HG02938 (cell line): ENCODE measurements at regions not wholly inside any gene's neighbourhood (a gene's known extent, or its start where the extent isn't known, plus 50 kb on each side); places are given as distances from the start of the nearest gene placed in this dataset.
"Not testable (repeated sequence)": the region's sequence is repeated elsewhere in the genome, so short reads cannot be mapped to it uniquely, and the experiment has no call there.

Experiments used
- ATAC-seq: cut with Tn5 transposase; IDR thresholded peaks from one replicate; pipeline ENCODE4 v1.9.1; 2021; ENCODE audit warnings: mild to moderate bottlenecking, moderate library complexity; ENCODE audit not compliant: unreplicated experiment

DNA sequence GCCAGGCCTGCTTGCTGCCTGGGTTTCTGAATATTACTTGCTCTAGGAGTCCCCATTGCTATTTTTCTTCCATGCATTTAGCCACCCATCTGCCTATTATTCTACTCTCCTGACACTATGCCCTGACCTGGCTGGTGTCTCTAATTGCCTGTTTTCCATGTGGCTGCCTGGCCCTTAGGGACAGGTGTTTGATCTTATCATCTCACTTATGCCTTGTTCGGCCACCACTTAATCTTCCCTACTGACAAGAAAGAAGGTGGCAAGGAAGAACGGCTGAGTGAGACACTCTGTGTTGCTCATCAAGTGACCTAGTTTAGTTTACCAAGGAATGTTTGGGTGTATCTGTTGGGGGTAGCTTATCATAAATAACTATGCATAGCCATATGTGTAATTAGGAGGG is 50.4 kb upstream of the RAPH1 start:
- no peak for ATAC-seq

DNA sequence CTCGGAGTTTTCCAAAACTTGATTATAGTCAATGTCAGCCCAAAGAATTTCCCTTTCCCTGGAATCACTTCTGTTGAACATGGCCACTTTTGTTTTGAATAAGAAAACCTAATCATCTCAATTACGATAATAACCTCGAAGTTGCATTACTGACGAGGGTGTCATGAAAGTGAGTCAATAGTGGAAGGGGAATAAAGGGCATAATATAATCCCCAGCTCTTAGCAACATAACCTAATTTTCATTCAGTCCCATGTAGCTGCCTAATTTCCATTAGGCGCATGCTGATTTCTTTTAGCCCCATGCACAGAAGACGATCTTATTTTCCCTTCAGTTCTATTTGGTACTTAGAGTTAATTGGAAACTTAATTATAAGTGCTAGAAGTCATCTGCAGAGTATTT is 51.1 kb upstream of the RAPH1 start:
- no peak for ATAC-seq

- no peak for ATAC-seq
These were observed 51.6 kb upstream of the RAPH1 start for GRCh38 chr2:203586696-203587095.

- ATAC-seq = no peak
These were observed 55.4 kb upstream of the RAPH1 start for GRCh38 chr2:203590496-203590895.

DNA sequence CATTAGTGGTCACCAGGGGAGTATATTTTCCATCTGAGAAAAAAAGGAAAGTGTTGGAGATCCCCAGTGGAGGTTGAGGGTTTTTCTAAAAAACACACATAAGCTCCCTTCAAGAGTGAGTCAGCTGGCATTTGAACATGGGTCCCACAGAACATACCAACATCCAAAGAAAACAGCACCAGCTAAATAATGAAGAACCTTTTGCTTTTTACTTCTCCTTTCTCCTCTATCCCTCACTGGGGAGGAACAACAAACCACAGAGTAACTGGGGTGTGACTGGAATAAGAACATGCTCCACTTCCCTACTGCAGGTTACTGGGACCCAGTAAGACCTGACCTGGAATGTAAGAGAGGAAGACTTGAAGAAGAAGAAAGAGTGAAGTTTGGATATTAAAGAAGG is 56.5 kb upstream of the RAPH1 start:
- ATAC-seq = no peak

DNA sequence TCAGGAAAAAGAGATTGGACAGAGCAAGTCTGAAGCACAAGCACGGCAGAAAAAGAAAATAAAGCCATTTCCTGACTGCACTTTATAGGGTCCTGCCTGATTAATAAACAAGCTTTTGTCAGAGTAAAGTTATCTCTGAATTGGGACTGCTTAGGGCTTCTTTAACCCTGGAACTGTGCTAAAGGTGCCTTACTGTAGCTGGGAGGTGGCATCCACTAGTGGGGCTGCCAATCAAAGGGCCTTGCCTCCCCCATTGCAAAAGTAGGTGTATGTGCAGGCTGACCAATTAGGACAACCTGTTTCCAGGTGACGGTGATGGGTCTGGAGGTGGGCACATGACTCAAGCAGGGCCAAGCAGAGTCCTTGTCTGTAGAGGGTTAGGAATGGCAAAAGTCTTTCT is 57.4 kb upstream of the RAPH1 start:
- no peak for ATAC-seq

DNA sequence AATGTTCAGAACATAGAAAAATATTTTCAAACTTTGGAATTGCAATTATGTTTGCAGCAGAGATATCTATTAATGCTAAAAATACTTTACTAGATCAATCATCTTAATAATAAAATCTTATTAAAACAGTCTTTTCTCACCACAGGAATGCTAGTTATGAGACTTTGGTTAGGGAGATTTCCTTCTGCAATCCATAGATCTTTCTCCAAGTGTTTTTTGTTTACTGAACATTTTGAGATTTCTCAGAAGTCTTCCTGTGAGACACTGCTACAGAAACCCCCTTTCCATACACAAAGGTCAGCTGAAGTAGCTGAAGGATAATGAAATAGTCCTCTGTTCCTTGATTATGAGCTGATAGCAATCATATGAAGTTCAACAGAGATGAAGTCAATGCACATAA is 59.4 kb upstream of the RAPH1 start:
- no peak for ATAC-seq

DNA sequence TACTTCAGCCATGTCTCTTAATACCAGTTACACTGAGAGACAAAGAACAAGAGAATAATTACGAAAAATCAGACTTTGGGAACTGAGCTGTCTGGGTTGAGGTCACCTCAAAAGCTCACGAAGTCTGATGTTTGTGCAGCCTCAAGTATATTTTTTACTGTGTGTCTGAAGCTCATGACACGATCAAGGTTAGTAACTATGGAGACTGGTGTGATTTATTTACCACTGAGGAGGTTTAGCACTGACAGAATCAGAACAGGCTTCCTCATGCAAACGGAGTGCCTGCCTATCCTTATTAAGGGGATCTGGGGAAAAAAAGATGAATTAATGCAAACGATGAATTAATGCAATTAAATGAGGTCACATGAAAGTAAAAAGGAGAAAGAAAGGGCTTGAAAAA is 61.1 kb upstream of the RAPH1 start:
- no peak for ATAC-seq

GRCh38 chr2:203599509-203599908 is 64.4 kb upstream of the RAPH1 start:
- ATAC-seq = peak; percentile 44

GRCh38 chr2:203600286-203600685 is 65.2 kb upstream of the RAPH1 start:
- ATAC-seq = no peak

DNA sequence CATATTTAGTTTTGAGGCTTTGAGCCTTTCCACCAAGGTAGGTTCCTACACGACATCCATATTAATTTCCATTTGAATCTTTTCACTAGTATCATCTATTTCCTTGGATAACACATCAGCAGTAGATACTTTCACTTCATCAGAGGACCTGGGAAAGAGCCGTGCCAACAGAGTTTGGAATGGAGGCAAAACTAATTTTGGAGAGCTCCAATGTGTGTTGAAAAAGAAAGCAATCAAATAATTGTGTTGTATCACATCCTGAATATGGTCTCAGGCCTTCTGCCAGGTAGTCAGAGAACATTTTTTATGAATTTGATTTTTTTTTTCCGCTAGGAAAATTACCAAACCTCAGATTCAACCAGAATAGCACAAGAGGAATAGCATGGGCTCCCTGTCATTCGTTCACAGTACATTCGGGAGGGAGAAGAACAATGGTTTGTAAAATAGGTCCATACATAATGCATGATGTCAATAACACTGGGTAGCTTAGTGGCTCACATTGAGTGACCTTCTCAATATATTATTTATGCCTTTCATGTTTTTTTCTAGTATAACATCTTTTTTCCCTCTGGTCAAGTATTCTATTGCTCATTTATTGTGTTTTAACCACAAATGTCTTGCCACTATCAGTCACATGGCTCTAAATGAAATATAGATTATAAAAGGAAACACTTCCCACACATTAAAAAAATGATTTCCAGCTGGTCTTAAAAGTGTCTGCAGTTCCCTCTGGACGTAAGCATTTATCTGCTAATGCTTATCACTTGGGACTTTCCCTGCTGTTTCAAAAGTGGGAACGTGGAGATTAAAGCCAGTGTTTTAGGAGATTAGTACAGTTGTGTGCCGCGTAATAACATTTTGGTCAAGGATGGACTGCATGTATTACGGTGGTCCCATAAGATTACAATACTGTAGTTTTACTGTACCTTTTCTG is 68.6 kb upstream of the RAPH1 start:
- ATAC-seq = no peak

DNA sequence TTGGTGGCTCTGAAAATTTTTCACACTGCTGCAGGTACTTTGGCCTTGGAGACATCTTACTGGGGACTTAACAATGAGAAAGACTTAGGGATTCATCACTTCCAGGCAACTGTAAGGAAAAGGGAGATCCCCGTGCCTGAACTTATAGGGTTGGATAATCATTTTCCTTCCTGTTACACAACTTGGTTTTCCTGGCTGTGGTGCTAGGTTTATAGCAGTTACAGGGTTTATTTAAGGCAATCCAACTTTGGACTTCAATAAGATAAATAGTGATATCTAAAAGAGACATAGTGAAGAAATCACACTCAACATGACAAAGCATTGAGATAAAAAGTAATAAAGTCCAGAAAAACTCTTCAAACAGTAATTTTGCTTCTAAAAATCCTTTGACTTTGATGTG is 70.2 kb upstream of the RAPH1 start:
- ATAC-seq = no peak

- no peak for ATAC-seq
These were observed 71.0 kb upstream of the RAPH1 start for GRCh38 chr2:203606051-203606450.

- ATAC-seq = no peak
These were observed 75.5 kb upstream of the RAPH1 start for GRCh38 chr2:203610558-203610957.

DNA sequence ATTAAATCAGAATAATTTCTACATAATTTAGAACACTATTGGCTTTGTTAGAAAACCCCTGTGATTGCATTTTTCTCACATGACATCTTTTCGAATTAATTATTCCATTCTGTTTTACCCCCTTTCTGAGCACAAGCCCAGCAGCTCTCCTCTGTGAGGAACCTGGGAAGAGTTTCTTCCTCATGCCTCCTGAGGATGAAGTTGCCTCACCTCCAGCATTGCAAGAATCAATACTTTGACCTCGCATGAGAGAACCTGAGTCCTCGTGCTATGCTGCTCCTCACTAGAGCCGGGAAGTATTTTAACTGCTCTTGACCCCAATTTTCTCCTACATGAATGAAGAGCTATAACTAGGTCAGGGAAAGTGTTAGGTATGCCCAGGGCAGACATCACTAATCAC is 77.1 kb upstream of the RAPH1 start:
- no peak for ATAC-seq

DNA sequence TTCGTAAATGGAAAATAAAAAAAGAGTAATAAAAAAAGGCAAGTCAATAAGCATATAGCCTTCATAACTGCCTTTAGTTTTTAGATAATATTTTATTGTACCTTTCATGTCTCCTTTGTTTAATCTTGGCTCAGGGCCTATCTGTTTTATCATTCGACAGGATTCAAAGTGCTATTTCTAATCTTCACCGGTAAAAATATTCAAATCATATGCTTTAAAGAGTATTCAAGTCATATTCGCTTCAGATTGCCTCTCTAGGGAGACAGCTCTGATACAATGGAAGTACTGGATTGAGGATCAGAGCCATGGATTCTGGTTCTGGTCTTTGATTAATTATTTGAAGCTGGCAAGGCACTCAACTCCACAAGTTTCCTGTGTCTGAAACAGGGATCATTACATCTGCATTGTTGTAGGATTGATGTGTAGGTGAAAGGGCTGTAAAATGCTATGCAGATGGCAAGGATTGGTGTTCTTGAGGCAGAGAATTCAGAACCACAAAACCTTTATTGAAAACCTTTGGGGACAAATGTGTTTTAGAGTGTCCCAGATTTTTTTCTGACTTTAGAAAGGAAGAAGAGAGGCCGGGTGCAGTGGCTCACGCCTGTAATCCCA is 84.3 kb upstream of the RAPH1 start:
- ATAC-seq = no peak

GRCh38 chr2:203621981-203622515 is 84.4 kb upstream of the CD28 start:
- no peak for ATAC-seq

DNA sequence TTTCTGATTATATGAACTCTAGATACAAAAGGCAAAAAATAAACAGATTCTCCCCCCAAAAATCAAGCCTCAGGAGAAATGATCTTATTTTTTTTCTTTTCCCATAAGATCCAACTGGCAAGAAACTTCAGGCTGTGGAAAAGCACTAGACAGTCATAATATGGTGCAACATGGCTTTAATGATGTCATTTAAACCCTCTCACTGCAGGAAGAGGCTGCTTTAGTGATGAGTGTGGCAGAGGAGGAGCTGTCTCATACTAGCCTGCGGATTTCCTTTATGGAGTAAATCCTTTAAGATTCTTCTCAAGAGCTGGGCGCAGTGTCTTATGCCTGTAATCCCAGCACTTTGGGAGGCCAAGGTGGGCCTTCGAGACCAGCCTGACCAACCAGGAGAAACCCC is 83.3 kb upstream of the CD28 start:
- no peak for ATAC-seq

GRCh38 chr2:203623661-203624060 is 82.8 kb upstream of the CD28 start:
- no peak for ATAC-seq

GRCh38 chr2:203625701-203626100 is 80.7 kb upstream of the CD28 start:
- no peak for ATAC-seq

DNA sequence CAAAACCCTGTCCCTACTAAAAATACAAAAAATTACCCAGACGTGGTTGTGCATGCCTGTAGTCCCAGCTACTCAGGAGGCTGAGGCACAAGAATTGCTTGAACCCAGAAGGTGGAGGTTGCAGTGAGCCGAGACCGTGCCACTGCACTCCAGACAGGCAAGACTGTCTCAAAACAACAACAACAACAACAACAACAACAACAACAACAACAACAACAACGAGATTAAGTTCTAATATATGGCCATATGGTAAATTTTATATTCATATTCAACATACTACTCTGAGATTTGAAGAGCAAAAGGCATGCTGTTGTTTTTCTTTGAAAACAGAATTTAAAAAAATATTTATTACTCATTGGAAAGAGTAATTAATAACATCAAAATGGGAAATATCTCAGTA is 80.2 kb upstream of the CD28 start:
- not testable (repeated sequence) for ATAC-seq

DNA sequence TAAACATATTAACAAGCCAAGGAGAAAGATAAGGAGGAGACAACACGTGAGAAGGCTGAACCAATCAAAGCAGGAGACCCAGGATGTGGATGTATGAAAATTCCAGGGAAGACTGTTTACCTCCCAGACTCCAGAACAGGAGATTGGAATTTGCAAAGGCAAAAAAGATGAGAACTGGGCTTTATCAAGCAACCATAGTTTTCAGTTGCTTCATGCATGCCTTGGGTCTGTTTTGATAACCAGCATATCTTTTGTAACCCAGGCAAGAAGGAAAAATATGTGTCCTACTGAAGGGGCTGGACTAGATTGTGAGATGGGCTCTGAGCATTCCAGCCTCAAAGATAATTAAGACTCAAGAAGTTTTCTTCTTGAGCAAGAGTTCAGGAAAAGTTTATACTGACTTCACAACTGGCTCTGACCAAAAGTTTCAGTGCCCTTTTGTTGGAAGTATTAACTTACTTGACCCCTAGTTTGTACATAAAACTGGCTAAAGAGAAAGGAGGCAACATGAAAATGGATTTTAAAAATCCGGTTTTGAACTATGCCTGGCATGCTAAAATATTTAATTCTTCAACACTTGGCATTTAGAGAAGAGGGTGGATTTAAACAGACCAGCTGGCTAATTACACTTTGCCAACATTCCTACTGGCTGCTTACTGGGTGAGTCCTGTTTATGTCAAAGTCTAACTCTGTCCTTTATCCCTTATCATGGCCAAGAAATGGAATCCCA is 79.3 kb upstream of the CD28 start:
- ATAC-seq = no peak
